ENCODE measurements at regions not wholly inside any gene's neighbourhood (a gene's known extent, or its start where the extent isn't known, plus 50 kb on each side); places are given as distances from the start of the nearest gene placed in this dataset.
"Not testable (repeated sequence)": the region's sequence is repeated elsewhere in the genome, so short reads cannot be mapped to it uniquely, and the experiment has no call there.

GRCh38 chr22:34306361-34306760 is 386.1 kb upstream of the LARGE1 start:
- no peak for DNase-seq (ENCODE audit: low read depth in 2 of 2)

- DNase-seq (ENCODE audit: low read depth in 2 of 2) = no peak
Observed at GRCh38 chr22:34308101-34308500, 387.8 kb upstream of the LARGE1 start.

- no peak for DNase-seq (ENCODE audit: low read depth in 2 of 2)
Observed at GRCh38 chr22:34319346-34319745, 399.1 kb upstream of the LARGE1 start.

GRCh38 chr22:34324763-34325162 is 404.5 kb upstream of the LARGE1 start:
- no peak for DNase-seq (ENCODE audit: low read depth in 2 of 2)

GRCh38 chr22:34326901-34327300 is 406.6 kb upstream of the LARGE1 start:
- no peak for DNase-seq (ENCODE audit: low read depth in 2 of 2)

- DNase-seq (ENCODE audit: low read depth in 2 of 2) = no peak
Observed at GRCh38 chr22:34330432-34330831, 410.2 kb upstream of the LARGE1 start.

GRCh38 chr22:34333285-34333684 is 413.0 kb upstream of the LARGE1 start:
- no peak for DNase-seq (ENCODE audit: low read depth in 2 of 2)

- no peak for DNase-seq (ENCODE audit: low read depth in 2 of 2)
Observed at GRCh38 chr22:34334893-34335292, 414.6 kb upstream of the LARGE1 start.

GRCh38 chr22:34344702-34345101 is 424.4 kb upstream of the LARGE1 start:
- DNase-seq (ENCODE audit: low read depth in 2 of 2) = no peak

GRCh38 chr22:34354071-34354817 is 434.0 kb upstream of the LARGE1 start:
- DNase-seq (ENCODE audit: low read depth in 2 of 2) = no peak

- DNase-seq (ENCODE audit: low read depth in 2 of 2) = no peak
Observed at GRCh38 chr22:34356481-34356880, 436.2 kb upstream of the LARGE1 start.

- no peak for DNase-seq (ENCODE audit: low read depth in 2 of 2)
Observed at GRCh38 chr22:34370711-34371110, 450.4 kb upstream of the LARGE1 start.

- DNase-seq (ENCODE audit: low read depth in 2 of 2) = no peak
Observed at GRCh38 chr22:34379825-34380224, 459.5 kb upstream of the LARGE1 start.

- no peak for DNase-seq (ENCODE audit: low read depth in 2 of 2)
Observed at GRCh38 chr22:34380532-34380931, 460.3 kb upstream of the LARGE1 start.

GRCh38 chr22:34390400-34390799 is 470.1 kb upstream of the LARGE1 start:
- no peak for DNase-seq (ENCODE audit: low read depth in 2 of 2)

- no peak for DNase-seq (ENCODE audit: low read depth in 2 of 2)
Observed at GRCh38 chr22:34395370-34395769, 475.1 kb upstream of the LARGE1 start.

GRCh38 chr22:34403667-34404066 is 483.4 kb upstream of the LARGE1 start:
- no peak for DNase-seq (ENCODE audit: low read depth in 2 of 2)

GRCh38 chr22:34410111-34410510 is 489.8 kb upstream of the LARGE1 start:
- DNase-seq (ENCODE audit: low read depth in 2 of 2) = no peak

- peak; percentile 12 to 16 for DNase-seq (ENCODE audit: low read depth in 2 of 2)
Observed at GRCh38 chr22:34414467-34415440, 494.5 kb upstream of the LARGE1 start.

- DNase-seq (ENCODE audit: low read depth in 2 of 2) = no peak
Observed at GRCh38 chr22:34416022-34416860, 496.0 kb upstream of the LARGE1 start.

- not testable (repeated sequence) for DNase-seq (ENCODE audit: low read depth in 2 of 2)
Observed at GRCh38 chr22:34422948-34423347, 502.7 kb upstream of the LARGE1 start.

GRCh38 chr22:34427436-34427835 is 507.2 kb upstream of the LARGE1 start:
- DNase-seq (ENCODE audit: low read depth in 2 of 2) = no peak

All from stimulated activated CD4-positive, alpha-beta T cell treated with anti-CD3 and anti-CD28 coated beads, Interleukin-4, amount 100 ng/mL, for 48 hours (primary cell).